Hematopoietic multipotent progenitor cell treated with erythropoietin and hydrocortisone succinate and interleukin-3 and kit ligand, for 4 days (in vitro differentiated cells): ENCODE measurements at regions not wholly inside any gene's neighbourhood (a gene's known extent, or its start where the extent isn't known, plus 50 kb on each side); places are given as distances from the start of the nearest gene placed in this dataset.
"Not testable (repeated sequence)": the region's sequence is repeated elsewhere in the genome, so short reads cannot be mapped to it uniquely, and the experiment has no call there.

Experiments used
- DNase-seq: peaks from one replicate; pipeline ENCODE4 v3.0.0-alpha.2; 2015

GRCh38 chr6:169406804-169407203, 153.2 kb upstream of the THBS2 start:
- DNase-seq = no peak

GRCh38 chr6:169406034-169406433, 152.4 kb upstream of the THBS2 start:
- DNase-seq = no peak

DNA sequence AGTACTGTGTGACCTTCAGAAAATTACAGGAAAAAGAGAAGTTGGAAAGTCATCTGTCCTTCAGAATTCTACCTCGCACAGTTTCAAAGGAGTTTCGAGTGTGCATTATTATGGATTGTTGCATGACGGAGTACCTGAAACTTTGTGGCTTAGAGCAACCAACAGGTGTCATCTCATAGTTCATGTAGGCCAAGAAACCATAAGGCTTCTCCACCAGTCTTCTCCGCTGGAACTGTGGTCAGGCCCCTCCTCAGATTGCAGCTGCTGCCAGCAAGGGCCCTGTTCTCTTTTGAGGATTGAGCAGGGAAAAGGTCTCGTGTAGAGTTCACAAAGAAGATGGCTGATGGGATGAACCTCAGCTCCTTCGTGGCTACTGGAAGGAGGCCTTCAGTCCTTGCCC, 151.2 kb upstream of the THBS2 start:
- DNase-seq = no peak

- no peak for DNase-seq
Measured at GRCh38 chr6:169398342-169399105, 144.9 kb upstream of the THBS2 start.

GRCh38 chr6:169397684-169398083, 144.0 kb upstream of the THBS2 start:
- DNase-seq = no peak

DNA sequence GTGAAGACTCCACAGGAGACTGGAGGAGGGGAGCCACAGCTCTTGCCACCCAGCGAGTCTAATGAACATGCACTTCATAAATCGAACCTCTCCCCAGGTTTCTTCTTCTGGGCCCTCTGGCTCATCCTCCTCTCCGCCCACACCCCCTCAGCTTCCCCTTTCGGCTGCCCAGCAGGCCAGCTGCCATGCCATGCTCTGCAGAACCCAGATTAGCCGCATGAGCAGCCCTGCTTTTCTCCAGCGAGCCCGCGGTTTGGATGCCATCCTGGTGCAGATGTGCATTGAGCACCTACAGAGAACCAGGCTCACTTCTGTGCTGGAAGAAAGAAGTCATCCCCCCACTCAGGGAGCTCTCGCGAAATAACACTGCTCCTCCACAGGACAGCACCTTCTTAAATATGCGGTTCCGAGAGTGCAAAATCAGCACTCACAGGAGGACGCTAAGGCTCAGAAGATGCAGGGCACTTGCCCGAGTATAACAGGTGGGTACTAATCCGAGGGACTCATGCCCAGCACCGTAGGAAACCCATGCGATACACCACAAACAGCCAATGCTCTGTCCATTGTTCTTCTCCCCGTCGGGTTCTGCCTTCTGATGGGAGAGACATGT, 143.0 kb upstream of the THBS2 start:
- no peak for DNase-seq

DNA sequence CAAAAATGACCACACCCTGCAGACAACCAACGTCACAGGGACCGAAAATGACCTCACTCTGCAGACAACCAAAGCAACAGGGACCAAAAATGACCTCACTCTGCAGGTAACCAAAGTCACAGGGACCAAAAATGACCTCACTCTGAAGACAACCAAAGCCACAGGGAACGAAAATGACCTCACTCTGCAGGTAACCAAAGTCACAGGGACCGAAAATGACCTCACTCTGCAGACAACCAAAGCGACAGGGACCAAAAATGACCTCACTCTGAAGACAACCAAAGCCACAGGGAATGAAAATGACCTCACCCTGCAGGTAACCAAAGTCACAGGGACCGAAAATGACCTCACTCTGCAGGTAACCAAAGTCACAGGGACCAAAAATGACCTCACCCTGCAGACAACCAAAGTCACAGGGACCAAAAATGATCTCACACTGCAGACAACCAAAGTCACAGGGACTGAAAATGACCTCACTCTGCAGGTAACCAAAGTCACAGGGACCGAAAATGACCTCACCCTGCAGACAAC, 142.4 kb upstream of the THBS2 start:
- not testable (repeated sequence) for DNase-seq

DNA sequence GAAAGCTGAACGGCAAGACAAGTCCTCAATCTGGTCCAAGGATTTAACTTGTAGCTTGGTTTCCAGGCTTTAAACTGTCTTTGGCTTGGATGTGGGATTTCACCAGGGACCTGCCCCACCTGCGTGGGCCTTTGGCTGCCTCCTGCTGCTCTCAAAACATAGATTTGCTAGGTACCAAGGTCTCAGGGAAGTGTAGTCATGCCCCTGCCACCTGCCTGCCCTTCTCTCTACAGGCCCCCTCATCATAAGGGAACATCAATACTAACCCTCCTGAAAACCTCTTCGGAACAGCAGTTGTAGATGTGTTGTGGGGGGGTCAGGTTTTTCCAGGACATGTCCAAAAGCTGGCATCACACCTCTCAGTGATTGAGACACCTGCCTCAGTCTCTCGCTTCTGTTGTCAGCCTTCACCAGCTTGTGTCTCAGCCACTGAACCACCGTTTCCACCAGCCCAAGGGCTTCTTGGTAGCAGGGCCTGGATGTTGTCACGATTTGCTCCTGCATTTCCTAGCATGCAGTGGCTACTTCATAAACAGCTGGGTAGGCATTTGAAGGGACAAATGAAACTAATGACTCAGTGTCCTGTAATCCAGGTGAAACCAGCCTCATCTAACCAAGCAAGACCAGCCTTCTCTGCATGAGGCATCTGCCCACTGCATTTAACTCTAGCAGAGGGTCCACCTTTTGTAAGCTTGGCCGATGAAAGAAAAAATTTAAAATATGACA, 141.6 kb upstream of the THBS2 start:
- DNase-seq = no peak

DNA sequence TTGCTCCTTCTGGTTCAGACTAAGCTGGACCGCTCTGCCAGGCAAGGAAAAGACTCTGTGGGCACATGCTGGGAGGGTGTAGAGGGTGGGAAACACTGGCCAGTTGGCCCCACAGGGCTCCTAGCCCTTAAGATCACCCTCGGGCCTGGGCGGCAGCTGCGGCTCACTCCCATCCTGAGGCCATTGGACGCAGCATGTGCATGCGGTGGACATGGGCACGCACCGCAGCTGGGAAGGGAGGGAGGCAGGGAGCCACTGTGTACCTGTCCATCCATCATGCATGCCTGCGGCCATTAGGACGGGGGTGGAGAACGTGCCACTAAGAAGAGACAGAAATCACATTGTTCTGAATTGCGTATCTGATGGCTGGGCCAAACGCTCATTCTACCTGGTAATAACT, 140.1 kb upstream of the THBS2 start:
- no peak for DNase-seq

GRCh38 chr6:169391473-169392071, 137.9 kb upstream of the THBS2 start:
- no peak for DNase-seq

- no peak for DNase-seq
Measured at GRCh38 chr6:169388395-169389166, 134.9 kb upstream of the THBS2 start.

GRCh38 chr6:169387809-169388383, 134.2 kb upstream of the THBS2 start:
- DNase-seq = no peak

GRCh38 chr6:169386411-169387057, 132.9 kb upstream of the THBS2 start:
- no peak for DNase-seq

DNA sequence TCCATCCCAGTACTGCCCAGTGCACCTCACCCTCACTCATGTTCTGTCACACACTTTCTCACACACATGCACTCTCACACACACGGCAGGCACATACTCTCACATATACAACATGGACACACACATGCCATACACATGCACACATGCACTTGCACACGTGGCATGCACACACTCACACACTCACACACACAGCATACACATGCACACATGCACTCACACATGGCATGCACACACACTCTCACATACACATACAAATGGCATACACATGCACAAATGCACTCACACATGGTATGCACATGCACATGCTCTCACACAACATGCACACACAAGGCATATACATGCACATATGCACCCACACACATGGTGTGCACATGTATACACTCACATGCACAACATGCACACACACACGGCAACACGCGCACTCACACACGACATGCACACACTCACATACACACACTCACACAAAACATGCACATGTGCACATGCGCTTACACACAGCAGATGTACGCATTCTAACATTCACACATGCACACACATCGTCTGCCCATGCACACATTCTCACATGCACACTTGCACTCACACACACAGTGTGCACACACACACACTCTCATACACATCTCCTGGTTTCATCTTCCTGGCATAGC, 131.7 kb upstream of the THBS2 start:
- DNase-seq = no peak

DNA sequence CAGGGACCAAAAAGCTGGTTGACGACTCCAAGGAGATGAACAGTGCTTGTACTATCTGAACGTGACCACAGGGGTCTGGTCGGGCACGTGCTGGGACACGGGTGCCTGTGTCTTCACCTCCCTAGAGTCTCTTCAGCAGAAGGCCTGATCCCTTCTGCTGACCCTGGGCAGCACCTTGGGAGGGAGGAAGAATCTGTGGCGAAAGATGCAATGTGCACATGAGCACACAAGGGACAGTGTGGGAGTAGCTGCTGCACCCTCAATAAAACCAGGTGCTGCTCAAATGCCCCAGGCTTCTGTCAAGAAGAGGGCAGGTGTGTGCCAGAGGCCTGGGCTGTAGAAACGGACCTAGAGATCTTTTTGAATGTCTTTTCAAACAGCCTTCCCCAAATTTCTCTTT, 130.6 kb upstream of the THBS2 start:
- DNase-seq = no peak

DNA sequence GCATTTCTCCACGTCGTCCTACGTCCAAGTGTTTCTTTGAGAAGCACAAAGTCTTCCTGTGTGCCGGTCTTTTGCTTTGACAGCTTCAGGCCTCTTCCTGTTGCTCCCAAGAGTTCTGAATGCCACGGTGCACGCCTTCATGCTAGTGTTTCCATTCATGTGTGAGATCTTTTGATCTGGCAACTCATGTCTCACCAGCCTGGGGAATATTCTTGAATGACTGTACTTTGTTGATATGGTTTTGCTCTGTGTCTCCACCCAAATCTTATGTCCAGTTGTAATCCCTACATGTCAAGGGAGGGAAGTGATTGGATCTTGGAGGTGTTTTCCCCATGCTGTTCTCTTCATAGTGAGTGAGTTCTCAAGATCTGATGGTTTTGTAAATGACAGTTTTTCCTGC, 129.6 kb upstream of the THBS2 start:
- no peak for DNase-seq

DNA sequence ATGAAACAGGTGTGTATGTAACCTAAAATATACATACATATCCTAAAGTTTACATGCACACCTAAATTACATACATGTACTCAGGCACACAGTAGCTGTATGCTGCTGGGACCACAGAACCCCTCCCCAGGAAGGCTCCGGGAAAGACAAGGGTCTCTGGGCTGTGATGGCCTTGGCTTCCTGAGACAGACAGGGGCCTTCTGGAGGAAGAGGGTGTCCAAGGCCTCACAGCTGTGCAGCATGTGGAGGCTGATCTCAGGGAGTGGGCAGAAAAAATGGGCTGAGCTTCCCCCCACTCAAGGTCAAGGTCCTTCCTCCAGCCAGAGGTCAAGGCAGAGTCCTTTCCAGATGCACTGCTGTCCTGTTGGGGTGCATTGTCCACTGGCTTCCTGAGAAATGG, 129.1 kb upstream of the THBS2 start:
- no peak for DNase-seq

DNA sequence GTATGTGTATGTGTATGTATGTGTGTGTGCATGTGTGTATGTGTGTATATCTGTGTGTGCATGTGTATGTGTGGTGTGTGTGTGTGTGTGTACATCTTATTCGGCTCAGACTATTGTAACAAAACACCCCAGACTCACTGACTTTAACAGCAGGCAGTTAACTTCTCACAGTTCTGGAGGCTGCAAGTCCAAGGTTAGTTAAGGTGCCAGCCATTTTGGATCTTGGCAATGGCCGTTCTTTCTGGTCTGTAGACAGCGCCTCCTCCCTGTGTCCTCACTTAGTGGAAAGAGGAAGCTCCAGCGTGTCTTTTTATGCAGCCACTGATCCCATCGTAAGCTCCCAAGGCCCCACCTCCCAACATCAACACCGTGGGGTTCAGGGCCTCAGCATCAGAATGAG, 128.3 kb upstream of the THBS2 start:
- DNase-seq = no peak

DNA sequence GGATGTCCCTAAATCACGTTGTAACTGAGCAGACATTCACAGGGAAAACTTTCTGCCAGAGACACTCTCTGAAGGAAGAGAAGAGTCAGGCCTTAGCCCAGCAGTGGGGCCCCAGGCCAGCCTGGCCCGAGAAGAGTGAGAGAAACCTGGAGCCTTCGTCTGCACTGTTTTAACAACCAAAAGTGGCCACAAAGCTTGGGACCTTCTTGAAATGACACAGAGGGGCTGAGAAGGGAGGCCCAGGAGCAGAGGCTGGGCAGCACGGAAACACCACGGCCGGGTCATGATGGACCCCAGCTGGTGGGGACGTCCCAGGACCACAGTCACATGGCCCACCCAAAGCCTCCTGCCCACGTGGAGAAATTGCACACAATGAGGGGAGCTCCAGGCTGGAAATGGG, 126.8 kb upstream of the THBS2 start:
- no peak for DNase-seq

DNA sequence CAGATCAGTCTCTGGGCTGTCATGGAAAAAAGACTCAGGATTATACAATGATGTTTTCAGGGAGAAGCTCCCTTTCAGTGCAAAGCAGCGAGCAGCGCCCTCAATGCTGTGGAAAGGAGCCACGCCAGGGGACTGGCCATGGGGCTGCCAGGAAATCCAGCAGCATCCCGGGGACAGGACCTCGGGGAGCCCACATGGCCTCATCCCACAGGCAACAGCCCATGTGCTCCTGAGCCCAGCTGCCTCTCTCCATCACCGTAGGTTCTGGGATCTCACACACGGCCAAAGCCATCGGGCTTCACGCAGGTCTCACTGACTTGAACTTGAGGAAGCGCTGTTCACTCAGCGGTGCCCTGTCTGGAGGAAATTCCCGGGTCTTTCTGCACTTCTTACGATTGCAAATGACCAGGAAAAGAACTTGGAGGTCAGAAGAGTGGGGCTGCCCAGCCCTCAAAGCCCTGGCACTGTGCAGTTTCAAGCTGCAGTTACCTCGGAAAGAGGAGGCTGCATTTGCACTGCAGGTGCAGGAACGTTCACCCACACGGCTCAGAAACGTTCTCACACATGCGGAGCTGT, 125.9 kb upstream of the THBS2 start:
- DNase-seq = no peak
